ENCODE measurements at regions not wholly inside any gene's neighbourhood (a gene's known extent, or its start where the extent isn't known, plus 50 kb on each side); places are given as distances from the start of the nearest gene placed in this dataset.

- no peak for DNase-seq
These were observed 1388.0 kb downstream of the EFNB2 start for GRCh38 chr13:105147461-105147860.

- no peak for DNase-seq
These were observed 1390.5 kb downstream of the EFNB2 start for GRCh38 chr13:105144936-105145335.

- no peak for DNase-seq
These were observed 1391.4 kb downstream of the EFNB2 start for GRCh38 chr13:105144020-105144419.

GRCh38 chr13:105142556-105142955 is 1392.9 kb downstream of the EFNB2 start:
- DNase-seq, result no peak

GRCh38 chr13:105139380-105140285 is 1395.8 kb downstream of the EFNB2 start:
- peak; percentile 16 for DNase-seq

- DNase-seq, result no peak
These were observed 1396.4 kb downstream of the EFNB2 start for GRCh38 chr13:105139048-105139379.

- no peak for DNase-seq
These were observed 1399.4 kb downstream of the EFNB2 start for GRCh38 chr13:105135852-105136615.

GRCh38 chr13:105127732-105128131 is 1407.7 kb downstream of the EFNB2 start:
- DNase-seq, result no peak

GRCh38 chr13:105121221-105121620 is 1414.2 kb downstream of the EFNB2 start:
- no peak for DNase-seq

- DNase-seq, result no peak
These were observed 1417.0 kb downstream of the EFNB2 start for GRCh38 chr13:105118426-105118985.

GRCh38 chr13:105116966-105117365 is 1418.5 kb downstream of the EFNB2 start:
- no peak for DNase-seq

- DNase-seq, result no peak
These were observed 1422.9 kb downstream of the EFNB2 start for GRCh38 chr13:105112561-105112960.

GRCh38 chr13:105107781-105108180 is 1427.7 kb downstream of the EFNB2 start:
- DNase-seq, result no peak

GRCh38 chr13:105105471-105105870 is 1430.0 kb downstream of the EFNB2 start:
- DNase-seq, result no peak

GRCh38 chr13:105097521-105097920 is 1437.9 kb downstream of the EFNB2 start:
- no peak for DNase-seq

GRCh38 chr13:105089858-105090643 is 1445.4 kb downstream of the EFNB2 start:
- no peak for DNase-seq

- DNase-seq, result no peak
These were observed 1447.5 kb downstream of the EFNB2 start for GRCh38 chr13:105087945-105088344.

GRCh38 chr13:105084931-105085330 is 1450.5 kb downstream of the EFNB2 start:
- DNase-seq, result no peak

GRCh38 chr13:105083992-105084391 is 1451.5 kb downstream of the EFNB2 start:
- DNase-seq, result no peak

GRCh38 chr13:105074755-105075154 is 1460.7 kb downstream of the EFNB2 start:
- no peak for DNase-seq

GRCh38 chr13:105073041-105073440 is 1462.4 kb downstream of the EFNB2 start:
- DNase-seq, result no peak

- DNase-seq, result no peak
These were observed 1465.0 kb downstream of the EFNB2 start for GRCh38 chr13:105070452-105070851.

GRCh38 chr13:105069106-105069505 is 1466.4 kb downstream of the EFNB2 start:
- DNase-seq, result no peak
